Upper lobe of right lung (tissue), 1 donor: ENCODE measurements at regions not wholly inside any gene's neighbourhood (a gene's known extent, or its start where the extent isn't known, plus 50 kb on each side); places are given as distances from the start of the nearest gene placed in this dataset.

Experiments used
- ATAC-seq: fragments of 200-7000 bp; cut with Tn5 transposase; one replicate; pipeline ENCODE4 v1.9.1; 2020; ENCODE audit warnings: mild to moderate bottlenecking, moderate library complexity
- DNase-seq: peaks from one replicate; pipeline ENCODE4 v3.0.0-alpha.2; 2020
- H3K27ac ChIP-seq: fragments of 200-600 bp; one replicate; pipeline ENCODE4 v1.8.0; 2022
- H3K27me3 ChIP-seq: fragments of 200-600 bp; one replicate; pipeline ENCODE4 v1.8.0; 2022; ENCODE audit warnings: mild to moderate bottlenecking
- H3K36me3 ChIP-seq: fragments of 200-600 bp; one replicate; pipeline ENCODE4 v1.8.0; 2022
- H3K4me1 ChIP-seq: fragments of 200-600 bp; one replicate; pipeline ENCODE4 v1.8.0; 2022
- H3K4me3 ChIP-seq: fragments of 200-600 bp; one replicate; pipeline ENCODE4 v1.8.0; 2022; ENCODE audit warnings: mild to moderate bottlenecking
- H3K9me3 ChIP-seq: fragments of 200-600 bp; one replicate; pipeline ENCODE4 v1.8.0; 2022
- intact Hi-C: fragments of 100-400 bp; cut with DNase I; formaldehyde crosslinking; loops from one replicate; pipeline ENCODE4 v1.11.0; 2022
- TF ChIP-seq, protein P1 (sequence below): fragments of 200-600 bp; IDR thresholded peaks from one replicate; pipeline ENCODE4 v1.8.0; 2022; ENCODE audit warnings: antibody characterized with exemption
- donor health status: DM: no; HTN: yes; CAD: no; lungs with severe emphysema.

- ATAC-seq: no peak
- H3K36me3 ChIP-seq: no peaks in the 10 kb centered on the region
Observed at GRCh38 chr11:36976741-36977140, 378.7 kb upstream of the RAG2 start.

DNA sequence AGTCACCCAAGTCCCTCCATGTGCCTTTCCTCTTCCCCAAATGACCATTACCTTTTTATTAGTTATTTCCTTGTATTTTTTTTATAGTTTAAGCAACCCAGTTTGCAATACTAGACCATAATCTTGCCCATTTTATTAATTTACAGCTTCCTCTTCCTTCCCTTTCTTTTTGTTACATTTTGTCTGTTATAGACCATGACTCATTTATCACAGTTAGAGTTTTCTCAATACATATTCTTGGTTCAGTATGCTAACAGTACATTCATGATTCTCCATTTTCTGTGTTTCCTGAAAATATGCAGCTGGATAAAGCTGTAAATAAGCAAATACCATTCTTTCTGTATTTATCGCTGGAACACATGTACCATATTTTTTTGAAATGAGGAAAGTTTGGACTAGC, 376.7 kb upstream of the RAG2 start:
- ATAC-seq (no peak), DNase-seq (no peak)
- Histone ChIP-seq H3K27ac (no peak overlapping the region), H3K36me3 (no peaks in the 10 kb centered on the region), H3K4me3 (no peak overlapping the region), H3K4me1 (no peaks in the 10 kb centered on the region), H3K27me3 (no peaks in the 10 kb centered on the region), H3K9me3 (no peaks in the 10 kb centered on the region)
- intact Hi-C loops: no loop called here
- TF ChIP-seq, protein P1, sequence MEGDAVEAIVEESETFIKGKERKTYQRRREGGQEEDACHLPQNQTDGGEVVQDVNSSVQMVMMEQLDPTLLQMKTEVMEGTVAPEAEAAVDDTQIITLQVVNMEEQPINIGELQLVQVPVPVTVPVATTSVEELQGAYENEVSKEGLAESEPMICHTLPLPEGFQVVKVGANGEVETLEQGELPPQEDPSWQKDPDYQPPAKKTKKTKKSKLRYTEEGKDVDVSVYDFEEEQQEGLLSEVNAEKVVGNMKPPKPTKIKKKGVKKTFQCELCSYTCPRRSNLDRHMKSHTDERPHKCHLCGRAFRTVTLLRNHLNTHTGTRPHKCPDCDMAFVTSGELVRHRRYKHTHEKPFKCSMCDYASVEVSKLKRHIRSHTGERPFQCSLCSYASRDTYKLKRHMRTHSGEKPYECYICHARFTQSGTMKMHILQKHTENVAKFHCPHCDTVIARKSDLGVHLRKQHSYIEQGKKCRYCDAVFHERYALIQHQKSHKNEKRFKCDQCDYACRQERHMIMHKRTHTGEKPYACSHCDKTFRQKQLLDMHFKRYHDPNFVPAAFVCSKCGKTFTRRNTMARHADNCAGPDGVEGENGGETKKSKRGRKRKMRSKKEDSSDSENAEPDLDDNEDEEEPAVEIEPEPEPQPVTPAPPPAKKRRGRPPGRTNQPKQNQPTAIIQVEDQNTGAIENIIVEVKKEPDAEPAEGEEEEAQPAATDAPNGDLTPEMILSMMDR: no peak

More at GRCh38 chr11:36976741-36977140, 378.7 kb upstream of the RAG2 start:
- Histone ChIP-seq H3K27ac (no peak overlapping the region), H3K4me3 (no peak overlapping the region), H3K4me1 (no peaks in the 10 kb centered on the region), H3K27me3 (no peaks in the 10 kb centered on the region), H3K9me3 (no peaks in the 10 kb centered on the region)
- TF ChIP-seq, protein P1: no peak
- intact Hi-C loops: no loop called here
- DNase-seq: no peak

GRCh38 chr11:36953976-36954375, 355.9 kb upstream of the RAG2 start:
- ATAC-seq (no peak), DNase-seq (no peak)
- no peaks in the 10 kb centered on the region for H3K27me3 ChIP-seq
- intact Hi-C loops: no loop called here
- TF ChIP-seq, protein P1: no peak
- no peaks in the 10 kb centered on the region for H3K36me3 ChIP-seq
- H3K9me3 ChIP-seq: no peaks in the 10 kb centered on the region
- H3K4me1 ChIP-seq: no peaks in the 10 kb centered on the region
- no peak overlapping the region for H3K27ac ChIP-seq
- no peak overlapping the region for H3K4me3 ChIP-seq

- Histone ChIP-seq H3K4me3 (no peak overlapping the region), H3K27ac (no peak overlapping the region), H3K36me3 (no peaks in the 10 kb centered on the region), H3K27me3 (no peaks in the 10 kb centered on the region), H3K9me3 (no peaks in the 10 kb centered on the region), H3K4me1 (no peaks in the 10 kb centered on the region)
- ATAC-seq (no peak), DNase-seq (no peak)
- intact Hi-C loops: no loop called here
- TF ChIP-seq, protein P1: no peak
Observed at GRCh38 chr11:36948460-36949127, 350.6 kb upstream of the RAG2 start.

GRCh38 chr11:36945384-36945783, 347.3 kb upstream of the RAG2 start:
- DNase-seq (no peak), ATAC-seq (no peak)
- Histone ChIP-seq H3K36me3 (no peaks in the 10 kb centered on the region), H3K9me3 (no peaks in the 10 kb centered on the region), H3K27ac (no peak overlapping the region), H3K4me1 (no peaks in the 10 kb centered on the region), H3K27me3 (no peaks in the 10 kb centered on the region), H3K4me3 (no peak overlapping the region)
- TF ChIP-seq, protein P1: peak; percentile 24
- intact Hi-C loops: no loop called here

- Histone ChIP-seq H3K4me3 (no peak overlapping the region), H3K36me3 (no peaks in the 10 kb centered on the region), H3K9me3 (no peaks in the 10 kb centered on the region), H3K27ac (no peak overlapping the region), H3K4me1 (no peaks in the 10 kb centered on the region), H3K27me3 (no peaks in the 10 kb centered on the region)
- no peak for ATAC-seq
- intact Hi-C loops: no loop called here
- no peak for DNase-seq
- TF ChIP-seq, protein P1: no peak
Observed at GRCh38 chr11:36933481-36933880, 335.4 kb upstream of the RAG2 start.
